ENCODE measurements at regions not wholly inside any gene's neighbourhood (a gene's known extent, or its start where the extent isn't known, plus 50 kb on each side); places are given as distances from the start of the nearest gene placed in this dataset.
"Not testable (repeated sequence)": the region's sequence is repeated elsewhere in the genome, so short reads cannot be mapped to it uniquely, and the experiment has no call there.

- Mint-ChIP-seq H3K4me3 (no peak overlapping the region), H3K36me3 (no peaks in the 10 kb centered on the region), H3K4me1 (peaks cover 8% of the 10 kb centered on the region), H3K27me3 (no peaks in the 10 kb centered on the region), H3K27ac (no peak overlapping the region), H3K9me3 (no peaks in the 10 kb centered on the region)
- CTCF ChIA-PET = interaction anchor here (1.0 kb wide), 1 partner anchor 74 kb away, joined by 3 read pairs; no protein-coding TSS in a partner anchor
- no peak for DNase-seq
Measured at GRCh38 chrX:109782994-109783700, 50.1 kb upstream of the ACSL4 start.

GRCh38 chrX:109783701-109784079, 50.6 kb upstream of the ACSL4 start:
- no peak overlapping the region for H3K4me3 Mint-ChIP-seq
- no peaks in the 10 kb centered on the region for H3K27me3 Mint-ChIP-seq
- CTCF ChIA-PET = interaction anchor here (1.0 kb wide), 1 partner anchor 73 kb away, joined by 3 read pairs; no protein-coding TSS in a partner anchor

GRCh38 chrX:109785053-109785452, 52.0 kb upstream of the ACSL4 start:
- H3K4me1 Mint-ChIP-seq = peaks cover 8% of the 10 kb centered on the region
- CTCF ChIA-PET = no interaction called here
- DNase-seq = no peak
- no peaks in the 10 kb centered on the region for H3K9me3 Mint-ChIP-seq
- H3K27me3 Mint-ChIP-seq = no peaks in the 10 kb centered on the region
- H3K4me3 Mint-ChIP-seq = no peak overlapping the region
- no peak overlapping the region for H3K27ac Mint-ChIP-seq
- H3K36me3 Mint-ChIP-seq = no peaks in the 10 kb centered on the region

More at GRCh38 chrX:109783701-109784079, 50.6 kb upstream of the ACSL4 start:
- H3K36me3 Mint-ChIP-seq = no peaks in the 10 kb centered on the region
- H3K27ac Mint-ChIP-seq = no peak overlapping the region
- peaks cover 8% of the 10 kb centered on the region for H3K4me1 Mint-ChIP-seq
- H3K9me3 Mint-ChIP-seq = no peaks in the 10 kb centered on the region
- DNase-seq = no peak

GRCh38 chrX:109790511-109790910, 57.5 kb upstream of the ACSL4 start:
- H3K36me3 Mint-ChIP-seq, DNase-seq, H3K27ac Mint-ChIP-seq, H3K4me3 Mint-ChIP-seq, H3K27me3 Mint-ChIP-seq, H3K9me3 Mint-ChIP-seq, H3K4me1 Mint-ChIP-seq, CTCF ChIA-PET: not testable (repeated sequence)

- CTCF ChIA-PET = no interaction called here
- H3K27me3 Mint-ChIP-seq = no peaks in the 10 kb centered on the region
- no peaks in the 10 kb centered on the region for H3K9me3 Mint-ChIP-seq
- no peaks in the 10 kb centered on the region for H3K36me3 Mint-ChIP-seq
- no peak for DNase-seq
- H3K4me1 Mint-ChIP-seq = no peaks in the 10 kb centered on the region
- H3K4me3 Mint-ChIP-seq = no peak overlapping the region
- H3K27ac Mint-ChIP-seq = no peak overlapping the region
Measured at GRCh38 chrX:109793191-109793590, 60.1 kb upstream of the ACSL4 start.

- Mint-ChIP-seq H3K4me3 (no peak overlapping the region), H3K27ac (no peak overlapping the region), H3K27me3 (no peaks in the 10 kb centered on the region), H3K4me1 (no peaks in the 10 kb centered on the region), H3K36me3 (no peaks in the 10 kb centered on the region), H3K9me3 (no peaks in the 10 kb centered on the region)
- CTCF ChIA-PET = no interaction called here
- no peak for DNase-seq
Measured at GRCh38 chrX:109795682-109796081, 62.6 kb upstream of the ACSL4 start.

- H3K9me3 Mint-ChIP-seq = no peaks in the 10 kb centered on the region
- no peak overlapping the region for H3K27ac Mint-ChIP-seq
- no peak overlapping the region for H3K4me3 Mint-ChIP-seq
- CTCF ChIA-PET = no interaction called here
- H3K36me3 Mint-ChIP-seq = no peaks in the 10 kb centered on the region
- no peak for DNase-seq
- no peaks in the 10 kb centered on the region for H3K4me1 Mint-ChIP-seq
- no peaks in the 10 kb centered on the region for H3K27me3 Mint-ChIP-seq
Measured at GRCh38 chrX:109797311-109797975, 64.4 kb upstream of the ACSL4 start.

- Mint-ChIP-seq H3K36me3 (no peaks in the 10 kb centered on the region), H3K27ac (peak overlapping the region; percentile 45), H3K4me1 (no peaks in the 10 kb centered on the region), H3K9me3 (no peaks in the 10 kb centered on the region), H3K4me3 (no peak overlapping the region), H3K27me3 (no peaks in the 10 kb centered on the region)
- CTCF ChIA-PET = no interaction called here
- DNase-seq = no peak
Measured at GRCh38 chrX:109812236-109812635, 79.2 kb upstream of the ACSL4 start.

GRCh38 chrX:109813236-109813635, 80.2 kb upstream of the ACSL4 start:
- Mint-ChIP-seq H3K36me3 (no peaks in the 10 kb centered on the region), H3K4me3 (no peak overlapping the region), H3K27ac (no peak overlapping the region), H3K4me1 (no peaks in the 10 kb centered on the region), H3K27me3 (no peaks in the 10 kb centered on the region), H3K9me3 (no peaks in the 10 kb centered on the region)
- no peak for DNase-seq
- CTCF ChIA-PET = no interaction called here

- Mint-ChIP-seq H3K27me3 (no peaks in the 10 kb centered on the region), H3K4me3 (no peak overlapping the region), H3K36me3 (no peaks in the 10 kb centered on the region), H3K4me1 (no peaks in the 10 kb centered on the region), H3K9me3 (no peaks in the 10 kb centered on the region), H3K27ac (no peak overlapping the region)
- CTCF ChIA-PET = no interaction called here
- DNase-seq = no peak
Measured at GRCh38 chrX:109818976-109819375, 85.9 kb upstream of the ACSL4 start.

- DNase-seq = no peak
- H3K9me3 Mint-ChIP-seq = no peaks in the 10 kb centered on the region
- no peaks in the 10 kb centered on the region for H3K27me3 Mint-ChIP-seq
- no peaks in the 10 kb centered on the region for H3K4me1 Mint-ChIP-seq
- no peaks in the 10 kb centered on the region for H3K36me3 Mint-ChIP-seq
- H3K4me3 Mint-ChIP-seq = no peak overlapping the region
- CTCF ChIA-PET = no interaction called here
- H3K27ac Mint-ChIP-seq = no peak overlapping the region
Measured at GRCh38 chrX:109822861-109823260, 89.8 kb upstream of the ACSL4 start.

GRCh38 chrX:109826954-109827708, 94.1 kb upstream of the ACSL4 start:
- Mint-ChIP-seq H3K9me3 (no peaks in the 10 kb centered on the region), H3K4me3 (no peak overlapping the region), H3K27me3 (no peaks in the 10 kb centered on the region), H3K4me1 (no peaks in the 10 kb centered on the region), H3K36me3 (no peaks in the 10 kb centered on the region), H3K27ac (no peak overlapping the region)
- CTCF ChIA-PET = no interaction called here
- DNase-seq = no peak

- Mint-ChIP-seq H3K27me3 (no peaks in the 10 kb centered on the region), H3K4me1 (no peaks in the 10 kb centered on the region), H3K9me3 (no peaks in the 10 kb centered on the region), H3K4me3 (no peak overlapping the region), H3K36me3 (no peaks in the 10 kb centered on the region), H3K27ac (no peak overlapping the region)
- CTCF ChIA-PET = no interaction called here
- no peak for DNase-seq
Measured at GRCh38 chrX:109827772-109828171, 94.7 kb upstream of the ACSL4 start.

- CTCF ChIA-PET = no interaction called here
- Mint-ChIP-seq H3K27ac (no peak overlapping the region), H3K36me3 (no peaks in the 10 kb centered on the region), H3K27me3 (no peaks in the 10 kb centered on the region), H3K9me3 (no peaks in the 10 kb centered on the region), H3K4me1 (no peaks in the 10 kb centered on the region), H3K4me3 (no peak overlapping the region)
- DNase-seq = no peak
Measured at GRCh38 chrX:109830157-109830703, 97.2 kb upstream of the ACSL4 start.

Data from activated naive CD4-positive, alpha-beta T cell treated with anti-CD3 and anti-CD28 coated beads, Interleukin-2, amount 10 ng/mL, durations not matched to agents 7 days and 5 days (primary cell).